A549 (cell line): ENCODE measurements at regions not wholly inside any gene's neighbourhood (a gene's known extent, or its start where the extent isn't known, plus 50 kb on each side); places are given as distances from the start of the nearest gene placed in this dataset.

ENCODE experiments used
- CHD2 ChIP-seq: fragments of 150-350 bp; IDR thresholded peaks from 2 replicates; pipeline ENCODE4 v1.6.1; 2014; ENCODE audit warnings: low read length; ENCODE audit not compliant: partially characterized antibody
- EHF ChIP-seq: fragments of 250-450 bp; sonication (Bioruptor Pico); IDR thresholded peaks from 2 replicates; pipeline ENCODE4 v1.5.0; 2020; ENCODE audit warnings: mild to moderate bottlenecking
- EP300 ChIP-seq, 2 experiments: fragments of >200 bp; sonication (Bioruptor Twin); formaldehyde crosslinking; IDR thresholded peaks; 2 replicates in 1 of 2; 3 replicates in 1 of 2; pipeline ENCODE4 v1.6.1; 2016 to 2017
- ESRRA ChIP-seq: fragments of 150-350 bp; IDR thresholded peaks from 2 replicates; pipeline ENCODE4 v1.6.1; 2014; ENCODE audit warnings: mild to moderate bottlenecking, low read length, borderline replicate concordance
- HOXA7 ChIP-seq: fragments of 250-450 bp; sonication (Bioruptor Pico); IDR thresholded peaks from 2 replicates; pipeline ENCODE4 v1.5.0; 2020; ENCODE audit warnings: mild to moderate bottlenecking, moderate library complexity
- JUNB ChIP-seq: fragments of >200 bp; sonication (Bioruptor Twin); formaldehyde crosslinking; IDR thresholded peaks from 2 replicates; pipeline ENCODE4 v1.6.1; 2016
- POLR2A ChIP-seq: IDR thresholded peaks from 2 replicates; pipeline ENCODE4 v1.6.1; 2012; ENCODE audit warnings: mild to moderate bottlenecking, low read length
- RAD21 ChIP-seq, 2 experiments: fragments of >200 bp in 1 of 2; sonication (Bioruptor Twin) in 1 of 2; formaldehyde crosslinking in 1 of 2; IDR thresholded peaks in 1 of 2; conservative IDR thresholded peaks in 1 of 2; 2 replicates in 1 of 2; 3 replicates in 1 of 2; pipeline ENCODE4 v1.6.1; 2012 to 2018; ENCODE audit warnings: inconsistent platforms in 1 of 2
- TFCP2L1 ChIP-seq: fragments of 250-450 bp; sonication (Bioruptor Pico); IDR thresholded peaks from 2 replicates; pipeline ENCODE4 v1.5.0; 2021; ENCODE audit warnings: mild to moderate bottlenecking
- TF ChIP-seq, protein P1 (sequence below): fragments of 200-600 bp; sonication (generic); IDR thresholded peaks from 2 replicates; pipeline ENCODE4 v1.6.1; 2016; ENCODE audit warnings: antibody characterized with exemption, mild to moderate bottlenecking, moderate library complexity
- TF ChIP-seq, protein P2 (sequence below): fragments of >200 bp; sonication (Bioruptor Twin); formaldehyde crosslinking; IDR thresholded peaks from 3 replicates; pipeline ENCODE4 v1.5.1; 2016
- TF ChIP-seq, protein P3 (sequence below): IDR thresholded peaks from 2 replicates; pipeline ENCODE4 v1.6.1; 2012

DNA sequence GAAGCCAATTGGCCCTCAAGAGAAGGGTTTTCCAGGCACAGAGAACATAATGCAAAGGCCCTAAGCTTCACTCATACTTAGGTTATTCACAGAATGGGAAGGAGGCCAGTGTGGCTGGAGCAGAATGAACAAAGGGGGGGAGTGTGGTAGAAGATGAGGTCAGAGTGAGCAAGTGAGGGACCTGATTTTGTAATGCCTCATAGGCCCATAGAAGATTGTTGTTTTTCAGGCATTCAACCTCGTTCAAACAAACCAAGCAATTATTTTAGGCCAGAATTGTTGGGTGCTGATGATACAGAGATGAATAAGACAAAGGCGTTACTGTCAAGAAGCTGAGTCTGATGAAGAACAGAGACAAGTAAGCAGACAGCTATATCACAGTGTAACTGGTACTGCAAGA lies 54.5 kb upstream of the RAP1A start:
- TF ChIP-seq JUNB (no peak), ESRRA (no peak), HOXA7 (CRISPR knock-in tag) (no peak), EP300 (IDR thresholded peaks at IDR 0.05) (no peak), TFCP2L1 (CRISPR knock-in tag) (no peak), CHD2 (no peak), RAD21 (conservative IDR thresholded peaks at IDR 0.05 in 1 of 2, IDR thresholded peaks at IDR 0.05 in 1 of 2) (no peak), EHF (CRISPR knock-in tag) (no peak), POLR2A (no peak)
- TF ChIP-seq, protein P1, sequence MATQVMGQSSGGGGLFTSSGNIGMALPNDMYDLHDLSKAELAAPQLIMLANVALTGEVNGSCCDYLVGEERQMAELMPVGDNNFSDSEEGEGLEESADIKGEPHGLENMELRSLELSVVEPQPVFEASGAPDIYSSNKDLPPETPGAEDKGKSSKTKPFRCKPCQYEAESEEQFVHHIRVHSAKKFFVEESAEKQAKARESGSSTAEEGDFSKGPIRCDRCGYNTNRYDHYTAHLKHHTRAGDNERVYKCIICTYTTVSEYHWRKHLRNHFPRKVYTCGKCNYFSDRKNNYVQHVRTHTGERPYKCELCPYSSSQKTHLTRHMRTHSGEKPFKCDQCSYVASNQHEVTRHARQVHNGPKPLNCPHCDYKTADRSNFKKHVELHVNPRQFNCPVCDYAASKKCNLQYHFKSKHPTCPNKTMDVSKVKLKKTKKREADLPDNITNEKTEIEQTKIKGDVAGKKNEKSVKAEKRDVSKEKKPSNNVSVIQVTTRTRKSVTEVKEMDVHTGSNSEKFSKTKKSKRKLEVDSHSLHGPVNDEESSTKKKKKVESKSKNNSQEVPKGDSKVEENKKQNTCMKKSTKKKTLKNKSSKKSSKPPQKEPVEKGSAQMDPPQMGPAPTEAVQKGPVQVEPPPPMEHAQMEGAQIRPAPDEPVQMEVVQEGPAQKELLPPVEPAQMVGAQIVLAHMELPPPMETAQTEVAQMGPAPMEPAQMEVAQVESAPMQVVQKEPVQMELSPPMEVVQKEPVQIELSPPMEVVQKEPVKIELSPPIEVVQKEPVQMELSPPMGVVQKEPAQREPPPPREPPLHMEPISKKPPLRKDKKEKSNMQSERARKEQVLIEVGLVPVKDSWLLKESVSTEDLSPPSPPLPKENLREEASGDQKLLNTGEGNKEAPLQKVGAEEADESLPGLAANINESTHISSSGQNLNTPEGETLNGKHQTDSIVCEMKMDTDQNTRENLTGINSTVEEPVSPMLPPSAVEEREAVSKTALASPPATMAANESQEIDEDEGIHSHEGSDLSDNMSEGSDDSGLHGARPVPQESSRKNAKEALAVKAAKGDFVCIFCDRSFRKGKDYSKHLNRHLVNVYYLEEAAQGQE = no peak
- TF ChIP-seq, protein P2, sequence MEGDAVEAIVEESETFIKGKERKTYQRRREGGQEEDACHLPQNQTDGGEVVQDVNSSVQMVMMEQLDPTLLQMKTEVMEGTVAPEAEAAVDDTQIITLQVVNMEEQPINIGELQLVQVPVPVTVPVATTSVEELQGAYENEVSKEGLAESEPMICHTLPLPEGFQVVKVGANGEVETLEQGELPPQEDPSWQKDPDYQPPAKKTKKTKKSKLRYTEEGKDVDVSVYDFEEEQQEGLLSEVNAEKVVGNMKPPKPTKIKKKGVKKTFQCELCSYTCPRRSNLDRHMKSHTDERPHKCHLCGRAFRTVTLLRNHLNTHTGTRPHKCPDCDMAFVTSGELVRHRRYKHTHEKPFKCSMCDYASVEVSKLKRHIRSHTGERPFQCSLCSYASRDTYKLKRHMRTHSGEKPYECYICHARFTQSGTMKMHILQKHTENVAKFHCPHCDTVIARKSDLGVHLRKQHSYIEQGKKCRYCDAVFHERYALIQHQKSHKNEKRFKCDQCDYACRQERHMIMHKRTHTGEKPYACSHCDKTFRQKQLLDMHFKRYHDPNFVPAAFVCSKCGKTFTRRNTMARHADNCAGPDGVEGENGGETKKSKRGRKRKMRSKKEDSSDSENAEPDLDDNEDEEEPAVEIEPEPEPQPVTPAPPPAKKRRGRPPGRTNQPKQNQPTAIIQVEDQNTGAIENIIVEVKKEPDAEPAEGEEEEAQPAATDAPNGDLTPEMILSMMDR = no peak
- TF ChIP-seq, protein P3, sequence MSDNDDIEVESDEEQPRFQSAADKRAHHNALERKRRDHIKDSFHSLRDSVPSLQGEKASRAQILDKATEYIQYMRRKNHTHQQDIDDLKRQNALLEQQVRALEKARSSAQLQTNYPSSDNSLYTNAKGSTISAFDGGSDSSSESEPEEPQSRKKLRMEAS = no peak
